ENCODE measurements at regions not wholly inside any gene's neighbourhood (a gene's known extent, or its start where the extent isn't known, plus 50 kb on each side); places are given as distances from the start of the nearest gene placed in this dataset.

GRCh38 chr6:140230282-140230681, 855.8 kb upstream of the CITED2 start:
- Mint-ChIP-seq H3K9me3 (peaks cover 43% of the 10 kb centered on the region), H3K4me1 (ENCODE audit: low read depth) (peaks cover 22% of the 10 kb centered on the region), H3K27me3 (ENCODE audit: insufficient read depth) (peaks cover 1% of the 10 kb centered on the region; the same call in 1 of the 2 replicates), H3K4me3 (no peak overlapping the region), H3K27ac (no peak overlapping the region), H3K36me3 (ENCODE audit: low read depth) (peaks cover 44% of the 10 kb centered on the region)
- TF ChIP-seq CTCF (IDR thresholded peaks at IDR 0.05), result no peak
- DNase-seq, result no peak

- no peak overlapping the region for H3K27ac Mint-ChIP-seq
- DNase-seq, result no peak
- no peak overlapping the region for H3K4me3 Mint-ChIP-seq
- peaks cover 28% of the 10 kb centered on the region for H3K9me3 Mint-ChIP-seq
- peaks cover 37% of the 10 kb centered on the region for H3K4me1 Mint-ChIP-seq (ENCODE audit: low read depth)
- no peak for TF ChIP-seq CTCF (IDR thresholded peaks at IDR 0.05)
- H3K27me3 Mint-ChIP-seq (ENCODE audit: insufficient read depth), result 0 out of 2 replicates have a peak, but pooled peaks cover 1% of the 10 kb centered on the region
- peaks cover 29% of the 10 kb centered on the region for H3K36me3 Mint-ChIP-seq (ENCODE audit: low read depth)
Observed at GRCh38 chr6:140228491-140228890, 854.0 kb upstream of the CITED2 start.

- peaks cover 39% of the 10 kb centered on the region for H3K4me1 Mint-ChIP-seq (ENCODE audit: low read depth)
- no peak for TF ChIP-seq CTCF (IDR thresholded peaks at IDR 0.05)
- H3K27me3 Mint-ChIP-seq (ENCODE audit: insufficient read depth), result no peaks in the 10 kb centered on the region
- DNase-seq, result no peak
- no peak overlapping the region for H3K4me3 Mint-ChIP-seq
- peak overlapping the region; percentile 78 for H3K27ac Mint-ChIP-seq
- H3K36me3 Mint-ChIP-seq (ENCODE audit: low read depth), result peaks cover 13% of the 10 kb centered on the region
- peaks cover 14% of the 10 kb centered on the region for H3K9me3 Mint-ChIP-seq
Observed at GRCh38 chr6:140226637-140227036, 852.2 kb upstream of the CITED2 start.

- Mint-ChIP-seq H3K36me3 (ENCODE audit: low read depth) (peaks cover 7% of the 10 kb centered on the region), H3K4me3 (peak overlapping the region; percentile 40), H3K4me1 (ENCODE audit: low read depth) (peaks cover 39% of the 10 kb centered on the region), H3K27ac (peak overlapping the region; percentile 78), H3K9me3 (peaks cover 7% of the 10 kb centered on the region), H3K27me3 (ENCODE audit: insufficient read depth) (no peaks in the 10 kb centered on the region)
- no peak for TF ChIP-seq CTCF (IDR thresholded peaks at IDR 0.05)
- DNase-seq, result peak; percentile 75
Observed at GRCh38 chr6:140225701-140226436, 851.4 kb upstream of the CITED2 start.

- no peak for DNase-seq
- Mint-ChIP-seq H3K27me3 (ENCODE audit: insufficient read depth) (no peaks in the 10 kb centered on the region; the same call in none of the 2 replicates), H3K27ac (no peak overlapping the region), H3K4me3 (no peak overlapping the region), H3K9me3 (peaks cover 18% of the 10 kb centered on the region), H3K36me3 (ENCODE audit: low read depth) (peaks cover 32% of the 10 kb centered on the region), H3K4me1 (ENCODE audit: low read depth) (0 out of 2 replicates have a peak, but pooled peaks cover 8% of the 10 kb centered on the region)
- TF ChIP-seq CTCF (IDR thresholded peaks at IDR 0.05), result no peak
Observed at GRCh38 chr6:140217283-140217682, 842.8 kb upstream of the CITED2 start.

All from HFFc6 (cell line).